IMR-90 (cell line): ENCODE measurements at regions not wholly inside any gene's neighbourhood (a gene's known extent, or its start where the extent isn't known, plus 50 kb on each side); places are given as distances from the start of the nearest gene placed in this dataset.

ENCODE experiments used
- ATAC-seq: fragments of 200-7000 bp; cut with Tn5 transposase; 2 replicates; pipeline ENCODE4 v1.9.1; 2020; ENCODE audit warnings: low read depth, mild to moderate bottlenecking, moderate library complexity
- BruUV-seq: library from RNA; stranded (reverse); fragments of 400-500 nt; replicated peaks from 2 replicates; lab custom pipeline; 2021; lab: Mats Ljungman, UMichigan
- CTCF ChIA-PET: fragments of 300-600 bp; formaldehyde crosslinking; extraction: SDS; loops from one replicate; lab custom pipeline; 2021; ENCODE audit warnings: antibody characterized with exemption; lab: Yijun Ruan, JAX
- POLR2A ChIA-PET: fragments of 300-600 bp; sonication (Branson Sonifier 250); formaldehyde crosslinking; loops from one replicate; lab custom pipeline; 2022; ENCODE audit warnings: antibody characterized with exemption; ENCODE audit not compliant: unreplicated experiment; lab: Charles Lee
- DNase-seq: peaks from one replicate; pipeline ENCODE4 v3.0.0; 2013
- H2AFZ ChIP-seq: replicated peaks from 2 replicates; pipeline ENCODE3; 2013; ENCODE audit warnings: low read length, mild to moderate bottlenecking; ENCODE audit not compliant: poor library complexity
- H2AK5ac ChIP-seq: 2 replicates; pipeline ENCODE4 v1.6.1; 2013; ENCODE audit warnings: low read depth, low read length, inconsistent platforms
- H2AK9ac ChIP-seq: replicated peaks from 2 replicates; pipeline ENCODE3; 2013; ENCODE audit warnings: mild to moderate bottlenecking, low read depth, low read length, moderate library complexity; ENCODE audit not compliant: poor library complexity
- H2BK120ac ChIP-seq: 2 replicates; pipeline ENCODE4 v1.6.1; 2013; ENCODE audit warnings: low read depth, low read length, inconsistent platforms
- H2BK15ac ChIP-seq: 3 replicates; pipeline ENCODE4 v1.6.1; 2013; ENCODE audit warnings: low read depth, low read length, inconsistent platforms
- H2BK20ac ChIP-seq: 2 replicates; pipeline ENCODE4 v1.6.1; 2013; ENCODE audit warnings: low read depth, mild to moderate bottlenecking, inconsistent platforms, low read length, moderate library complexity
- H2BK5ac ChIP-seq: 2 replicates; pipeline ENCODE4 v1.6.1; 2013; ENCODE audit warnings: mild to moderate bottlenecking, low read depth, low read length, inconsistent platforms; ENCODE audit not compliant: poor library complexity, severe bottlenecking
- H3K14ac ChIP-seq: replicated peaks from 2 replicates; pipeline ENCODE4 v1.6.1; 2013; ENCODE audit warnings: low read depth, low read length, inconsistent platforms
- H3K18ac ChIP-seq: 2 replicates; pipeline ENCODE4 v1.6.1; 2013; ENCODE audit warnings: low read depth, low read length, control low read depth
- H3K23ac ChIP-seq: 2 replicates; pipeline ENCODE4 v1.6.1; 2013; ENCODE audit warnings: low read depth, low read length, inconsistent platforms
- H3K27ac ChIP-seq: 2 replicates; pipeline ENCODE4 v1.5.1; 2013; ENCODE audit warnings: mild to moderate bottlenecking, control low read depth, low read length; ENCODE audit not compliant: insufficient read depth
- H3K27me3 ChIP-seq: 2 replicates; pipeline ENCODE4 v1.6.1; 2013; ENCODE audit warnings: low read length; ENCODE audit not compliant: control insufficient read depth, insufficient read depth
- H3K36me3 ChIP-seq: 2 replicates; pipeline ENCODE4 v1.6.1; 2013; ENCODE audit warnings: low read length, mixed read lengths; ENCODE audit not compliant: control insufficient read depth, insufficient read depth
- H3K4ac ChIP-seq: 2 replicates; pipeline ENCODE4 v1.6.1; 2013; ENCODE audit warnings: low read depth, low read length, inconsistent platforms
- H3K4me1 ChIP-seq: 2 replicates; pipeline ENCODE4 v1.6.1; 2013; ENCODE audit warnings: low read length, mixed read lengths; ENCODE audit not compliant: control insufficient read depth, insufficient read depth
- H3K4me2 ChIP-seq: 2 replicates; pipeline ENCODE4 v1.6.1; 2013; ENCODE audit warnings: low read depth, mild to moderate bottlenecking, control low read depth, low read length, moderate library complexity
- H3K4me3 ChIP-seq: 2 replicates; pipeline ENCODE4 v1.5.1; 2013; ENCODE audit warnings: low read depth, mild to moderate bottlenecking, control low read depth, low read length, moderate library complexity; ENCODE audit not compliant: insufficient read depth
- H3K56ac ChIP-seq: 2 replicates; pipeline ENCODE4 v1.6.1; 2013; ENCODE audit warnings: low read length, inconsistent platforms; ENCODE audit not compliant: insufficient read depth; ENCODE audit errors: extremely low read depth
- H3K79me1 ChIP-seq, 2 experiments: 2 replicates each; pipeline ENCODE4 v1.6.1; 2013; ENCODE audit warnings: low read length in 2 of 2, inconsistent platforms in 1 of 2, low read depth in 1 of 2
- H3K9ac ChIP-seq: 2 replicates; pipeline ENCODE4 v1.6.1; 2013; ENCODE audit warnings: low read depth, low read length, control low read depth
- H3K9me1 ChIP-seq: 2 replicates; pipeline ENCODE4 v1.6.1; 2013; ENCODE audit warnings: low read length, inconsistent platforms; ENCODE audit not compliant: insufficient read depth
- H3K9me3 ChIP-seq: 2 replicates; pipeline ENCODE4 v1.6.1; 2013; ENCODE audit warnings: low read length; ENCODE audit not compliant: control insufficient read depth, insufficient read depth
- H4K20me1 ChIP-seq: 2 replicates; pipeline ENCODE4 v1.6.1; 2013; ENCODE audit warnings: low read length, inconsistent platforms; ENCODE audit not compliant: insufficient read depth
- H4K5ac ChIP-seq: 2 replicates; pipeline ENCODE4 v1.6.1; 2013; ENCODE audit warnings: mild to moderate bottlenecking, low read depth, low read length, control low read depth
- H4K8ac ChIP-seq, 2 experiments: 2 replicates each; pipeline ENCODE4 v1.6.1; 2013; ENCODE audit warnings: low read depth in 2 of 2, low read length in 2 of 2, control low read depth in 1 of 2, inconsistent platforms in 1 of 2
- H4K91ac ChIP-seq: 2 replicates; pipeline ENCODE4 v1.6.1; 2013; ENCODE audit warnings: low read depth, low read length, inconsistent platforms; ENCODE audit not compliant: insufficient read depth
- CEBPB ChIP-seq: IDR thresholded peaks from 2 replicates; pipeline ENCODE4 v1.6.1; 2012; ENCODE audit warnings: low read depth, low read length, improper control_type of control experiment
- RAD21 ChIP-seq: IDR thresholded peaks from 2 replicates; pipeline ENCODE4 v1.6.1; 2012; ENCODE audit warnings: low read length, improper control_type of control experiment
- RFX5 ChIP-seq: IDR thresholded peaks from 2 replicates; pipeline ENCODE4 v1.8.0; 2012; ENCODE audit warnings: low read depth, mild to moderate bottlenecking, low read length, moderate library complexity
- WGBS, 2 experiments: methylation state at CpG; one replicate each; pipeline versions ENCODE4 v1.1.5 to v1.1.7; 2013; ENCODE audit warnings: missing lambda C conversion rate in 2 of 2; ENCODE audit not compliant: insufficient read length in 1 of 2; ENCODE audit errors: extremely low coverage in 2 of 2; 5-methylcytosine and 5-hydroxymethylcytosine counted together
- dilution Hi-C: fragments of 300-500 bp; cut with HindIII; formaldehyde crosslinking; loops from one replicate; pipeline ENCODE4 v1.14.3; 2018; ENCODE audit warnings: low sequenced_read_pairs; ENCODE audit not compliant: unreplicated experiment
- in situ Hi-C: fragments of 300-500 bp; cut with MboI; formaldehyde crosslinking; loops from 3 replicates; pipeline ENCODE4 v1.14.3; 2019; ENCODE audit warnings: low sequenced_read_pairs, inconsistent platforms, mixed read lengths
- intact Hi-C: fragments of 100-400 bp; cut with micrococcal nuclease; formaldehyde crosslinking; loops from 2 replicates; pipeline ENCODE4 v1.10.0; 2022

- H2AFZ ChIP-seq = no peak overlapping the region
- in situ Hi-C loops (no loop called here), dilution Hi-C loops (no loop called here), intact Hi-C loops (no loop called here)
- no peaks in the 10 kb centered on the region for H4K20me1 ChIP-seq
- no peak overlapping the region for H3K56ac ChIP-seq
- WGBS, 2 experiments = no CpG with 5 or more reads among the region's 1 CpG
- no peak overlapping the region for H4K8ac ChIP-seq
- no peaks in the 10 kb centered on the region for H3K9me3 ChIP-seq
- no peak overlapping the region for H3K4me3 ChIP-seq
- H3K4ac ChIP-seq = no peak overlapping the region
- H2AK9ac ChIP-seq = no peak overlapping the region
- no peak overlapping the region for H2BK5ac ChIP-seq
- H3K4me1 ChIP-seq = peaks cover 6% of the 10 kb centered on the region
- TF ChIP-seq RAD21 (no peak), RFX5 (no peak), CEBPB (no peak)
- H2BK120ac ChIP-seq = no peak overlapping the region
- POLR2A ChIA-PET = no interaction called here
- no peak overlapping the region for H3K27ac ChIP-seq
- H4K5ac ChIP-seq = no peak overlapping the region
- H2AK5ac ChIP-seq = no peak overlapping the region
- no peak overlapping the region for H3K14ac ChIP-seq
- no peak overlapping the region for H2BK20ac ChIP-seq
- H3K36me3 ChIP-seq = no peaks in the 10 kb centered on the region
- no peak overlapping the region for H3K23ac ChIP-seq
- H3K9ac ChIP-seq = no peak overlapping the region
- DNase-seq (no peak), ATAC-seq (0 out of 2 replicates have a peak, but pooled peaks have one; percentile 40)
- H2BK15ac ChIP-seq = no peak overlapping the region
- H3K9me1 ChIP-seq = no peaks in the 10 kb centered on the region
- H3K4me2 ChIP-seq = no peak overlapping the region
- no TSS peak for BruUV-seq
- no peak overlapping the region for H4K91ac ChIP-seq
- no peak overlapping the region for H3K18ac ChIP-seq
- CTCF ChIA-PET = interaction anchor here (1.3 kb wide), 1 partner anchor 10 kb away, joined by 3 read pairs; no protein-coding TSS in a partner anchor
- no peaks in the 10 kb centered on the region for H3K27me3 ChIP-seq
- peaks cover 0 to 12% of the 10 kb centered on the region in 2 experiments; a peak in 3 of 4 replicates for H3K79me1 ChIP-seq
Measured at GRCh38 chr6:144654506-144654905, 369.4 kb downstream of the UTRN start.
